ENCODE measurements at regions not wholly inside any gene's neighbourhood (a gene's known extent, or its start where the extent isn't known, plus 50 kb on each side); places are given as distances from the start of the nearest gene placed in this dataset.

DNA sequence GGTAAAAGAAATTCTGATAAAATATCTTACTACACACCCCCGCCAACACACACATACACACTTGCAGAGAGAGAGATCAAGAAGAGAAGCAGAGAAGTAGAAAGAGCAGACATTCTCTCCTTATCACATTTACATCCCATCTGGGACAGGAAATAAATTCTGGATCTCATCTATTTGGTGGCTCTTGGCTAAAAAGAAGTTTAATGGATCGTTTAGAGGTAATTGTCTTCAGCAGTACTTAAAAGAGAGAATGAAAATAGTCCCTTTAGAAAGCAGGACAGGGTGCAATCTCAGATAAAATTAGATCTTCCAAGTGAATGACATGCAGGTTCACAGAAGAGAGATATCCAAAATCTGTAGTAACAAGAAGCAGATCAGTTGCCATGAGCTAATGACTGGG lies 1392.5 kb downstream of the RAPGEF2 start:
- H3K4me2 ChIP-seq (ENCODE audit: control insufficient read depth, insufficient read depth), result no peak overlapping the region
- no peaks in the 10 kb centered on the region for H3K79me2 ChIP-seq (ENCODE audit: control insufficient read depth, insufficient read depth, low read length)
- no peak overlapping the region for H3K4me3 ChIP-seq
- ATAC-seq, result no peak
- BruUV-seq (replicated peaks), result no TSS peak
- WGBS (ENCODE audit: insufficient coverage, insufficient replicate concordance, low lambda C conversion rate, missing lambda C conversion rate), result 0% methylated on average over 2 of the region's 2 CpGs
- H3K9ac ChIP-seq (ENCODE audit: control insufficient read depth, insufficient read depth, low read length), result no peak overlapping the region
- SMC1A ChIA-PET (ENCODE audit: uncharacterized antibody, unreplicated experiment), result no interaction called here
- no peaks in the 10 kb centered on the region for H3K27me3 ChIP-seq (replicated peaks in 1 of 2; ENCODE audit: control insufficient read depth in 2 of 2, insufficient read depth in 2 of 2, low read length in 1 of 2)
- no peak for TF ChIP-seq MYB (IDR thresholded peaks at IDR 0.05; ENCODE audit: borderline replicate concordance, low read depth, low read length)
- no peak for TF ChIP-seq HCFC1 (IDR thresholded peaks at IDR 0.05; ENCODE audit: low read length)
- no peak for TF ChIP-seq SUPT20H (IDR thresholded peaks at IDR 0.05; ENCODE audit: borderline replicate concordance, control insufficient read depth, low read depth, low read length)
- no peak for TF ChIP-seq EZH2 (IDR thresholded peaks at IDR 0.05; ENCODE audit: borderline replicate concordance, control insufficient read depth, low read depth, low read length)
- TF ChIP-seq HDGF (IDR thresholded peaks at IDR 0.05), result no peak
- TF ChIP-seq NRF1 (conservative IDR thresholded peaks at IDR 0.05; ENCODE audit: low read depth, low read length), result no peak
- TF ChIP-seq HDAC6 (IDR thresholded peaks at IDR 0.05; ENCODE audit: unreplicated experiment), result no peak
- TF ChIP-seq YBX1 (IDR thresholded peaks at IDR 0.05), result no peak
- TF ChIP-seq, protein P1, sequence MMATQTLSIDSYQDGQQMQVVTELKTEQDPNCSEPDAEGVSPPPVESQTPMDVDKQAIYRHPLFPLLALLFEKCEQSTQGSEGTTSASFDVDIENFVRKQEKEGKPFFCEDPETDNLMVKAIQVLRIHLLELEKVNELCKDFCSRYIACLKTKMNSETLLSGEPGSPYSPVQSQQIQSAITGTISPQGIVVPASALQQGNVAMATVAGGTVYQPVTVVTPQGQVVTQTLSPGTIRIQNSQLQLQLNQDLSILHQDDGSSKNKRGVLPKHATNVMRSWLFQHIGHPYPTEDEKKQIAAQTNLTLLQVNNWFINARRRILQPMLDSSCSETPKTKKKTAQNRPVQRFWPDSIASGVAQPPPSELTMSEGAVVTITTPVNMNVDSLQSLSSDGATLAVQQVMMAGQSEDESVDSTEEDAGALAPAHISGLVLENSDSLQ (IDR thresholded peaks at IDR 0.05), result no peak
- TF ChIP-seq SP1 (IDR thresholded peaks at IDR 0.05; ENCODE audit: low read depth, low read length), result no peak
- TF ChIP-seq, protein P2, sequence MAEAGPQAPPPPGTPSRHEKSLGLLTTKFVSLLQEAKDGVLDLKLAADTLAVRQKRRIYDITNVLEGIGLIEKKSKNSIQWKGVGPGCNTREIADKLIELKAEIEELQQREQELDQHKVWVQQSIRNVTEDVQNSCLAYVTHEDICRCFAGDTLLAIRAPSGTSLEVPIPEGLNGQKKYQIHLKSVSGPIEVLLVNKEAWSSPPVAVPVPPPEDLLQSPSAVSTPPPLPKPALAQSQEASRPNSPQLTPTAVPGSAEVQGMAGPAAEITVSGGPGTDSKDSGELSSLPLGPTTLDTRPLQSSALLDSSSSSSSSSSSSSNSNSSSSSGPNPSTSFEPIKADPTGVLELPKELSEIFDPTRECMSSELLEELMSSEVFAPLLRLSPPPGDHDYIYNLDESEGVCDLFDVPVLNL (IDR thresholded peaks at IDR 0.05; ENCODE audit: low read depth, low read length), result no peak
- TF ChIP-seq, protein P3, sequence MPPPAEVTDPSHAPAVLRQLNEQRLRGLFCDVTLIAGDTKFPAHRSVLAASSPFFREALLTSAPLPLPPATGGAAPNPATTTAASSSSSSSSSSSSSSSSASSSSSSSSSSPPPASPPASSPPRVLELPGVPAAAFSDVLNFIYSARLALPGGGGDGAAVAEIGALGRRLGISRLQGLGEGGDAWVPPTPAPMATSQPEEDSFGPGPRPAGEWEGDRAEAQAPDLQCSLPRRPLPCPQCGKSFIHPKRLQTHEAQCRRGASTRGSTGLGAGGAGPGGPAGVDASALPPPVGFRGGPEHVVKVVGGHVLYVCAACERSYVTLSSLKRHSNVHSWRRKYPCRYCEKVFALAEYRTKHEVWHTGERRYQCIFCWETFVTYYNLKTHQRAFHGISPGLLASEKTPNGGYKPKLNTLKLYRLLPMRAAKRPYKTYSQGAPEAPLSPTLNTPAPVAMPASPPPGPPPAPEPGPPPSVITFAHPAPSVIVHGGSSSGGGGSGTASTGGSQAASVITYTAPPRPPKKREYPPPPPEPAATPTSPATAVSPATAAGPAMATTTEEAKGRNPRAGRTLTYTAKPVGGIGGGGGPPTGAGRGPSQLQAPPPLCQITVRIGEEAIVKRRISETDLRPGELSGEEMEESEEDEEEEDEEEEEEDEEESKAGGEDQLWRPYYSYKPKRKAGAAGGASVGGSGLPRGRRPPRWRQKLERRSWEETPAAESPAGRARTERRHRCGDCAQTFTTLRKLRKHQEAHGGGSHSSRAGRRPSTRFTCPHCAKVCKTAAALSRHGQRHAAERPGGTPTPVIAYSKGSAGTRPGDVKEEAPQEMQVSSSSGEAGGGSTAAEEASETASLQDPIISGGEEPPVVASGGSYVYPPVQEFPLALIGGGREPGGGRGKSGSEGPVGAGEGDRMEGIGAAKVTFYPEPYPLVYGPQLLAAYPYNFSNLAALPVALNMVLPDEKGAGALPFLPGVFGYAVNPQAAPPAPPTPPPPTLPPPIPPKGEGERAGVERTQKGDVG (CRISPR knock-in tag; IDR thresholded peaks at IDR 0.05), result no peak
- TF ChIP-seq RAD51 (IDR thresholded peaks at IDR 0.05), result no peak
- DNase-seq (ENCODE audit: low read depth, low spot score), result no peak
- H3K27ac ChIP-seq (ENCODE audit: control insufficient read depth, insufficient read depth), result no peak overlapping the region
- no peaks in the 10 kb centered on the region for H4K20me1 ChIP-seq (ENCODE audit: control insufficient read depth, insufficient read depth)
- intact Hi-C loops (cut with micrococcal nuclease; ENCODE audit: unreplicated experiment) (no loop called here), in situ Hi-C loops (cut with MboI) (no loop called here)
- no peaks in the 10 kb centered on the region for H3K9me3 ChIP-seq (replicated peaks; ENCODE audit: control insufficient read depth, insufficient read depth, low read length)
- no peak overlapping the region for H2AFZ ChIP-seq (ENCODE audit: control insufficient read depth, low read depth, low read length)
- CTCF ChIA-PET, result no interaction called here
- RAD21 ChIA-PET (ENCODE audit: unreplicated experiment), result no interaction called here
- no peaks in the 10 kb centered on the region for H3K4me1 ChIP-seq (ENCODE audit: control insufficient read depth, insufficient read depth, low read length)
- no peak for FAIRE-seq
- POLR2A ChIA-PET, result no interaction called here
- H3K36me3 ChIP-seq (ENCODE audit: control insufficient read depth in 2 of 2, insufficient read depth in 2 of 2, low read length in 1 of 2), result no peaks in the 10 kb centered on the region
